Lower leg skin (tissue), 3 donors: ENCODE measurements at regions not wholly inside any gene's neighbourhood (a gene's known extent, or its start where the extent isn't known, plus 50 kb on each side); places are given as distances from the start of the nearest gene placed in this dataset.

Source experiments
- POLR2A ChIP-seq, 2 donors: fragments of 450-650 bp; IDR thresholded peaks; one replicate each; pipeline ENCODE4 v1.6.1; 2016 to 2017; ENCODE audit warnings: antibody characterized with exemption in 2 of 2, mild to moderate bottlenecking in 1 of 2, moderate library complexity in 1 of 2
- TF ChIP-seq, protein P1 (sequence below), 3 donors: fragments of 450-650 bp; IDR thresholded peaks; one replicate each; pipeline ENCODE4 v1.5.1; 2016; ENCODE audit warnings: antibody characterized with exemption in 3 of 3, mild to moderate bottlenecking in 3 of 3, moderate library complexity in 2 of 3

DNA sequence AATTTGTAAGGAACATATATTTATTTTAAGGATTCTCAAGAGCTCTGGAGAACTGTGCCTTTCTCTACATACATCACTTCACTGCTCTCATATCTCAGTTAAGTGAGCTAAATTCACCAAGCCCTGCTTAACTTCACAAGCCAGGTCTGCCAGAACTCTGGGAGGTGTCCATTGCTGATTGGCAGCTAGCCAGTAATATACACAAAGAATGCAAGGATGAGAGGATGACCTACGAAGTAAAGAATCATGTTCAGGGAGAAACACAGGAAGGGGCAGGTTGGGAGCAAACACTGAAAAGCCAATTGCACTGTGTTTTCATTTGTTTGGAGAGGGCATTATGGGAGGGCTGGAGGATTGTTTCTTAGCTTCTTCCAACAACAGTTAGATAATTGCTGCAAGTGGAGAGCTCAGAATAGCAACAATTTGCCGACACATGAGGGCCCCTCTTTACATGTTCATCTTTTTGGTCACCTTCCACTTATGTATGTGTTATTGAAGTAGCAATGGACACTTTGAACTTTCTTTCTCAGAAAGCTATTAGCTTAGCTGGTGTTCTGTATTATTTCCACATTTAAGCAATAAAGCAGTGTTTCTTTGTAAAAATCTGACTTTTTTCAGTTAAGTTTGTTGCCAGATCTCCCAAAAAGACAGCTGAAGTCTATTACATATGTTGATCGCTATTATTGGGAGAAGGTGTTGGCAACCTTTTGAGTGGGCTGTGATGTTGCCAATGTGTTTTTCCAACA is 254.8 kb downstream of the LTN1 start:
- no peak for TF ChIP-seq POLR2A (IDR thresholded peaks at IDR 0.05)
- TF ChIP-seq, protein P1, sequence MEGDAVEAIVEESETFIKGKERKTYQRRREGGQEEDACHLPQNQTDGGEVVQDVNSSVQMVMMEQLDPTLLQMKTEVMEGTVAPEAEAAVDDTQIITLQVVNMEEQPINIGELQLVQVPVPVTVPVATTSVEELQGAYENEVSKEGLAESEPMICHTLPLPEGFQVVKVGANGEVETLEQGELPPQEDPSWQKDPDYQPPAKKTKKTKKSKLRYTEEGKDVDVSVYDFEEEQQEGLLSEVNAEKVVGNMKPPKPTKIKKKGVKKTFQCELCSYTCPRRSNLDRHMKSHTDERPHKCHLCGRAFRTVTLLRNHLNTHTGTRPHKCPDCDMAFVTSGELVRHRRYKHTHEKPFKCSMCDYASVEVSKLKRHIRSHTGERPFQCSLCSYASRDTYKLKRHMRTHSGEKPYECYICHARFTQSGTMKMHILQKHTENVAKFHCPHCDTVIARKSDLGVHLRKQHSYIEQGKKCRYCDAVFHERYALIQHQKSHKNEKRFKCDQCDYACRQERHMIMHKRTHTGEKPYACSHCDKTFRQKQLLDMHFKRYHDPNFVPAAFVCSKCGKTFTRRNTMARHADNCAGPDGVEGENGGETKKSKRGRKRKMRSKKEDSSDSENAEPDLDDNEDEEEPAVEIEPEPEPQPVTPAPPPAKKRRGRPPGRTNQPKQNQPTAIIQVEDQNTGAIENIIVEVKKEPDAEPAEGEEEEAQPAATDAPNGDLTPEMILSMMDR (IDR thresholded peaks at IDR 0.05) = no peak
